ENCODE measurements at regions not wholly inside any gene's neighbourhood (a gene's known extent, or its start where the extent isn't known, plus 50 kb on each side); places are given as distances from the start of the nearest gene placed in this dataset.

- DNase-seq, result no peak
These were observed 140.7 kb downstream of the PFKFB3 start for GRCh38 chr10:6343305-6344010.

GRCh38 chr10:6345404-6345803, 142.7 kb downstream of the PFKFB3 start:
- no peak for DNase-seq

GRCh38 chr10:6346631-6347030, 143.9 kb downstream of the PFKFB3 start:
- no peak for DNase-seq

GRCh38 chr10:6347391-6347951, 144.7 kb downstream of the PFKFB3 start:
- DNase-seq, result peak; percentile 69

- DNase-seq, result peak; percentile 76
These were observed 145.6 kb downstream of the PFKFB3 start for GRCh38 chr10:6348096-6348874.

- no peak for DNase-seq
These were observed 147.3 kb downstream of the PFKFB3 start for GRCh38 chr10:6349846-6350535.

GRCh38 chr10:6350609-6351008, 147.9 kb downstream of the PFKFB3 start:
- DNase-seq, result no peak

- DNase-seq, result no peak
These were observed 148.8 kb downstream of the PFKFB3 start for GRCh38 chr10:6351495-6351894.

- no peak for DNase-seq
These were observed 150.8 kb downstream of the PFKFB3 start for GRCh38 chr10:6353526-6353925.

GRCh38 chr10:6354168-6354772, 151.5 kb downstream of the PFKFB3 start:
- no peak for DNase-seq

GRCh38 chr10:6356280-6356793, 153.6 kb downstream of the PFKFB3 start:
- DNase-seq, result no peak

- no peak for DNase-seq
These were observed 159.1 kb downstream of the PFKFB3 start for GRCh38 chr10:6361869-6362268.

GRCh38 chr10:6362879-6363278, 160.1 kb downstream of the PFKFB3 start:
- DNase-seq, result no peak

GRCh38 chr10:6363511-6363910, 160.8 kb downstream of the PFKFB3 start:
- DNase-seq, result no peak

GRCh38 chr10:6364283-6364682, 161.6 kb downstream of the PFKFB3 start:
- DNase-seq, result no peak

- DNase-seq, result no peak
These were observed 162.2 kb downstream of the PFKFB3 start for GRCh38 chr10:6364893-6365292.

GRCh38 chr10:6365384-6365783, 162.7 kb downstream of the PFKFB3 start:
- no peak for DNase-seq
